ENCODE measurements at regions not wholly inside any gene's neighbourhood (a gene's known extent, or its start where the extent isn't known, plus 50 kb on each side); places are given as distances from the start of the nearest gene placed in this dataset.

GRCh38 chr12:17137396-17137795 is 531.4 kb upstream of the LMO3 start:
- TF ChIP-seq, protein P1, sequence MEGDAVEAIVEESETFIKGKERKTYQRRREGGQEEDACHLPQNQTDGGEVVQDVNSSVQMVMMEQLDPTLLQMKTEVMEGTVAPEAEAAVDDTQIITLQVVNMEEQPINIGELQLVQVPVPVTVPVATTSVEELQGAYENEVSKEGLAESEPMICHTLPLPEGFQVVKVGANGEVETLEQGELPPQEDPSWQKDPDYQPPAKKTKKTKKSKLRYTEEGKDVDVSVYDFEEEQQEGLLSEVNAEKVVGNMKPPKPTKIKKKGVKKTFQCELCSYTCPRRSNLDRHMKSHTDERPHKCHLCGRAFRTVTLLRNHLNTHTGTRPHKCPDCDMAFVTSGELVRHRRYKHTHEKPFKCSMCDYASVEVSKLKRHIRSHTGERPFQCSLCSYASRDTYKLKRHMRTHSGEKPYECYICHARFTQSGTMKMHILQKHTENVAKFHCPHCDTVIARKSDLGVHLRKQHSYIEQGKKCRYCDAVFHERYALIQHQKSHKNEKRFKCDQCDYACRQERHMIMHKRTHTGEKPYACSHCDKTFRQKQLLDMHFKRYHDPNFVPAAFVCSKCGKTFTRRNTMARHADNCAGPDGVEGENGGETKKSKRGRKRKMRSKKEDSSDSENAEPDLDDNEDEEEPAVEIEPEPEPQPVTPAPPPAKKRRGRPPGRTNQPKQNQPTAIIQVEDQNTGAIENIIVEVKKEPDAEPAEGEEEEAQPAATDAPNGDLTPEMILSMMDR (IDR thresholded peaks at IDR 0.05) = no peak
- TF ChIP-seq POLR2A (IDR thresholded peaks at IDR 0.05; ENCODE audit: low read depth) (no peak), POLR2AphosphoS5 (IDR thresholded peaks at IDR 0.05) (no peak)
